Cardiac muscle cell (in vitro differentiated cells and primary cell): ENCODE measurements at regions not wholly inside any gene's neighbourhood (a gene's known extent, or its start where the extent isn't known, plus 50 kb on each side); places are given as distances from the start of the nearest gene placed in this dataset.

Experiments
- DNase-seq, 2 donors: peaks; one replicate each; pipeline versions ENCODE4 v3.0.0 to v3.0.0-alpha.2; 2010 to 2017; ENCODE audit warnings: low read depth in 1 of 2, low spot score in 1 of 2
- H3K27ac ChIP-seq: fragments of 200-600 bp; sonication (generic); 2 replicates; pipeline ENCODE4 v1.5.1; 2016
- H3K27me3 ChIP-seq: fragments of 200-600 bp; sonication (generic); 2 replicates; pipeline ENCODE4 v1.6.0; 2016; ENCODE audit warnings: control low read depth
- H3K36me3 ChIP-seq: fragments of 200-600 bp; sonication (generic); 2 replicates; pipeline ENCODE4 v1.5.1; 2016; ENCODE audit warnings: control low read depth
- H3K4me1 ChIP-seq: fragments of 200-600 bp; sonication (generic); 2 replicates; pipeline ENCODE4 v1.8.1; 2017; ENCODE audit warnings: low read depth, mild to moderate bottlenecking, mixed run types
- H3K4me3 ChIP-seq: fragments of 200-600 bp; sonication (generic); 2 replicates; pipeline ENCODE4 v1.5.1; 2016; ENCODE audit warnings: mild to moderate bottlenecking
- H3K9me3 ChIP-seq: fragments of 200-600 bp; sonication (generic); 2 replicates; pipeline ENCODE4 v1.5.1; 2017; ENCODE audit warnings: low read depth, mild to moderate bottlenecking, control low read depth
- TF ChIP-seq, protein P1 (sequence below): IDR thresholded peaks from 2 replicates; pipeline ENCODE4 v1.5.1; 2012; ENCODE audit warnings: low read depth, mild to moderate bottlenecking, low read length

DNA sequence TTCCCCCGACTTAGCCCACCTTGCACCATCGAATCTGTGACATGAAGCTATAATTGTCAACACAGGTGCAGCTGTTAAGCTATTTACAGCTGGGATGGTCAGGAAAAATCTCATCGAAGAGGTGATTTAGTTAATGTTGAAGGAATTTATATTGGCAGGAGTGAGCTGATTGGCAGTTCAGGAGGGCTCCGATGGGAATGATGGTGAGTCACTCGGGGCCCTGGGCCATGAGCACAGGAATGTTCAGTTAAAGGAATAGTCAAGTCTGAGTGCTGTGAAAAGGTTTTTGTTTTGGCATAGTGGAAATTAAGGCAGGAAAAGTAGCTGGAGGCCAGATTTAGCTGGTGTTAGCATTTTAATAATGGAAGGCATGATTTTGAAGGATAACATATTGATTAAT lies 95.7 kb downstream of the OXSM start:
- H3K9me3 ChIP-seq = no peaks in the 10 kb centered on the region
- peaks cover 18% of the 10 kb centered on the region for H3K4me1 ChIP-seq
- TF ChIP-seq, protein P1, sequence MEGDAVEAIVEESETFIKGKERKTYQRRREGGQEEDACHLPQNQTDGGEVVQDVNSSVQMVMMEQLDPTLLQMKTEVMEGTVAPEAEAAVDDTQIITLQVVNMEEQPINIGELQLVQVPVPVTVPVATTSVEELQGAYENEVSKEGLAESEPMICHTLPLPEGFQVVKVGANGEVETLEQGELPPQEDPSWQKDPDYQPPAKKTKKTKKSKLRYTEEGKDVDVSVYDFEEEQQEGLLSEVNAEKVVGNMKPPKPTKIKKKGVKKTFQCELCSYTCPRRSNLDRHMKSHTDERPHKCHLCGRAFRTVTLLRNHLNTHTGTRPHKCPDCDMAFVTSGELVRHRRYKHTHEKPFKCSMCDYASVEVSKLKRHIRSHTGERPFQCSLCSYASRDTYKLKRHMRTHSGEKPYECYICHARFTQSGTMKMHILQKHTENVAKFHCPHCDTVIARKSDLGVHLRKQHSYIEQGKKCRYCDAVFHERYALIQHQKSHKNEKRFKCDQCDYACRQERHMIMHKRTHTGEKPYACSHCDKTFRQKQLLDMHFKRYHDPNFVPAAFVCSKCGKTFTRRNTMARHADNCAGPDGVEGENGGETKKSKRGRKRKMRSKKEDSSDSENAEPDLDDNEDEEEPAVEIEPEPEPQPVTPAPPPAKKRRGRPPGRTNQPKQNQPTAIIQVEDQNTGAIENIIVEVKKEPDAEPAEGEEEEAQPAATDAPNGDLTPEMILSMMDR = no peak
- H3K36me3 ChIP-seq = no peaks in the 10 kb centered on the region
- H3K4me3 ChIP-seq = no peak overlapping the region
- H3K27ac ChIP-seq = no peak overlapping the region
- no peak for DNase-seq
- H3K27me3 ChIP-seq = no peaks in the 10 kb centered on the region

DNA sequence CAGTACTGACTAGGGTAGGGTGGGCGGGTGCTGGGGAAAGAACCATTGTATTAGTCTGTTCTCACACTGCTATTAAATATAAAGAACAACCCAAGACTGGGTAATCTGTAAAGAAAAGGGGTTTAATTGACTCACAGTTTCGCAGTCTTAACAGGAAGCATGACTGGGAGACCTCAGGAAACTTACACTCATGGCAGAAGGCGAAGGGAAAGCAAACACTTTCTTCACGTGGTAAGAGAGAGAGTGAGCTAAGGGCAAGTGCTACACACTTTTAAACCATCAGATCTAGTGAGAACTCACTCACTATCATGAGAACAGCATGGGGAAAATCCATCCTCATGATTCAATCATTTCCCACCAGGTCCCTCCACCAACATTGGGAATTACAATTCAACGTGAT lies 98.0 kb downstream of the OXSM start:
- Histone ChIP-seq H3K4me3 (no peak overlapping the region), H3K9me3 (no peaks in the 10 kb centered on the region), H3K27ac (no peak overlapping the region), H3K4me1 (peaks cover 22% of the 10 kb centered on the region), H3K27me3 (no peaks in the 10 kb centered on the region), H3K36me3 (no peaks in the 10 kb centered on the region)
- TF ChIP-seq, protein P1 = no peak
- no peak for DNase-seq

- no peak overlapping the region for H3K4me3 ChIP-seq
- no peaks in the 10 kb centered on the region for H3K27me3 ChIP-seq
- H3K36me3 ChIP-seq = no peaks in the 10 kb centered on the region
- no peak for DNase-seq
- TF ChIP-seq, protein P1 = no peak
- no peaks in the 10 kb centered on the region for H3K9me3 ChIP-seq
- no peak overlapping the region for H3K27ac ChIP-seq
- H3K4me1 ChIP-seq = peaks cover 27% of the 10 kb centered on the region
These were observed 99.1 kb downstream of the OXSM start for GRCh38 chr3:25888892-25889524.

DNA sequence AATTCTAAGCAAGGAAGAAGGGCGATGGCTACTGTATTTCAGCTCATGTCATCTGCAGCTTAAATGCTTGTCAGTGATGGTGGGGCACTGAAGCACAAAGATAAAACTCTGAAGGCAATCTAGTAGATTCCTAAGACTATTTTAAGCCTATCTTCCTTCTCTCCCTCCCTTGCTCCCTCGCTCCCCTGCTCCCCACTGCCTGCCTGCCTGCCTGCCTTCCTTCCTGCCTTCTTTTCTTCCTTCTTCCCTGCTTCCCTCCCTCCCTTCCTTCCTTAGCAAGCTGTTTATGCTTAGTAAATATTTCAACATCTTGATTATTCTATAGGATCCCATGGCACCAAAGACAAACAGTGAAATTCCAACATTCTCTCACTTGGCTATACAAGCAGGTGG lies 99.6 kb downstream of the OXSM start:
- Histone ChIP-seq H3K27ac (peak overlapping the region; percentile 7), H3K4me3 (no peak overlapping the region), H3K36me3 (no peaks in the 10 kb centered on the region), H3K27me3 (no peaks in the 10 kb centered on the region), H3K4me1 (peaks cover 32% of the 10 kb centered on the region), H3K9me3 (no peaks in the 10 kb centered on the region)
- TF ChIP-seq, protein P1 = no peak
- no peak for DNase-seq

- no peak overlapping the region for H3K27ac ChIP-seq
- H3K27me3 ChIP-seq = no peaks in the 10 kb centered on the region
- DNase-seq = no peak
- H3K4me3 ChIP-seq = no peak overlapping the region
- peaks cover 34% of the 10 kb centered on the region for H3K4me1 ChIP-seq
- no peaks in the 10 kb centered on the region for H3K9me3 ChIP-seq
- H3K36me3 ChIP-seq = no peaks in the 10 kb centered on the region
- TF ChIP-seq, protein P1 = no peak
These were observed 104.2 kb downstream of the OXSM start for GRCh38 chr3:25894101-25894500.

- TF ChIP-seq, protein P1 = no peak
- Histone ChIP-seq H3K27ac (no peak overlapping the region), H3K4me3 (no peak overlapping the region), H3K4me1 (peaks cover 24% of the 10 kb centered on the region), H3K27me3 (no peaks in the 10 kb centered on the region), H3K36me3 (no peaks in the 10 kb centered on the region), H3K9me3 (no peaks in the 10 kb centered on the region)
- peak in 1 of 2 donors; percentile 61 for DNase-seq
These were observed 105.1 kb downstream of the OXSM start for GRCh38 chr3:25895031-25895430.
